ENCODE measurements at regions not wholly inside any gene's neighbourhood (a gene's known extent, or its start where the extent isn't known, plus 50 kb on each side); places are given as distances from the start of the nearest gene placed in this dataset.

DNA sequence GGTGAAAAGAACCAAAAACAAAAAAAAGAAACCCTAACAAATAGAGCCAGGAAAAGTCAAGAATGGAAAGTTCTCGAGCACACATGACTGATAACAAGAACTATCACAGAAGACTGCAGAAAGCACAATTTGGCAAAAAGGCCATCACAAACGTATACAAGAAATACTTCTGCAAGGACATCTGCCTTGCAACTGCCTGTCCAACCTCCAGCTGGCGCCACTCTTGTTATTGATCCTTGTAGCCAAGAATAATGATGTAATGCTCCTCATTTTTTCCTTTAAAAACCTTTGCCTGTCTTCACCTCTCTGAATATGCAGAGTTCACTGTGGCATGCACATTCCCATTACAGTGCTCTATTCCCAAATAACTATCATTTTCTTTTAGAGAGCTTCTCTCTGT is 87.9 kb upstream of the BMP5 start:
- TF ChIP-seq EZH2 (IDR thresholded peaks at IDR 0.05; ENCODE audit: low read depth), result no peak
- TF ChIP-seq, protein P1, sequence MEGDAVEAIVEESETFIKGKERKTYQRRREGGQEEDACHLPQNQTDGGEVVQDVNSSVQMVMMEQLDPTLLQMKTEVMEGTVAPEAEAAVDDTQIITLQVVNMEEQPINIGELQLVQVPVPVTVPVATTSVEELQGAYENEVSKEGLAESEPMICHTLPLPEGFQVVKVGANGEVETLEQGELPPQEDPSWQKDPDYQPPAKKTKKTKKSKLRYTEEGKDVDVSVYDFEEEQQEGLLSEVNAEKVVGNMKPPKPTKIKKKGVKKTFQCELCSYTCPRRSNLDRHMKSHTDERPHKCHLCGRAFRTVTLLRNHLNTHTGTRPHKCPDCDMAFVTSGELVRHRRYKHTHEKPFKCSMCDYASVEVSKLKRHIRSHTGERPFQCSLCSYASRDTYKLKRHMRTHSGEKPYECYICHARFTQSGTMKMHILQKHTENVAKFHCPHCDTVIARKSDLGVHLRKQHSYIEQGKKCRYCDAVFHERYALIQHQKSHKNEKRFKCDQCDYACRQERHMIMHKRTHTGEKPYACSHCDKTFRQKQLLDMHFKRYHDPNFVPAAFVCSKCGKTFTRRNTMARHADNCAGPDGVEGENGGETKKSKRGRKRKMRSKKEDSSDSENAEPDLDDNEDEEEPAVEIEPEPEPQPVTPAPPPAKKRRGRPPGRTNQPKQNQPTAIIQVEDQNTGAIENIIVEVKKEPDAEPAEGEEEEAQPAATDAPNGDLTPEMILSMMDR (conservative IDR thresholded peaks at IDR 0.05), result no peak; the same call in 1 of the 2 replicates
